ENCODE measurements at regions not wholly inside any gene's neighbourhood (a gene's known extent, or its start where the extent isn't known, plus 50 kb on each side); places are given as distances from the start of the nearest gene placed in this dataset.

- Mint-ChIP-seq H3K4me3 (no peak overlapping the region), H3K4me1 (no peaks in the 10 kb centered on the region), H3K27me3 (no peaks in the 10 kb centered on the region), H3K9me3 (peaks cover 3% of the 10 kb centered on the region), H3K27ac (no peak overlapping the region), H3K36me3 (ENCODE audit: low read depth) (no peaks in the 10 kb centered on the region)
- CTCF ChIA-PET, result no interaction called here
- POLR2A ChIA-PET, result no interaction called here
- DNase-seq, result no peak
Observed at GRCh38 chr21:16519644-16520043, 789.9 kb downstream of the USP25 start.

DNA sequence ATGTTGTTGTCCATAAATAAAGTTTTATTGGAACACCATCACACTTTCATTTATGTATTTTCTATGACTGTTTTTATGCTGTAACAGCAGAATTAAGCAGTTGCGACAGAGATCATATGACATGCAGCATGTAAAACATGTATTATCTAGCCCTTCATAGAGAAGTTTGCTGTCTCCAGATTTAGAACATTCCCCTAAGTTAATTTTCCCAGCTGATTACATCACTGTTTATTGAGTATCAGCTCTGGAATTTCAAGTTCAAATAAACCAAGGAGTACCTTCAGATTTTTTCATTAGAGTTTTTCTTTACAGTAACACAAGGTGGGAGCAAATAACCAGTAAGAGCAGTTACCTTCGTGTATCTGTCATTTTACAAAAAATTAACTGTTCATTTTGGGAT, 792.8 kb downstream of the USP25 start:
- H3K9me3 Mint-ChIP-seq, result peaks cover 8% of the 10 kb centered on the region
- ChIA-PET CTCF (no interaction called here), POLR2A (no interaction called here)
- H3K27me3 Mint-ChIP-seq, result no peaks in the 10 kb centered on the region
- no peaks in the 10 kb centered on the region for H3K36me3 Mint-ChIP-seq (ENCODE audit: low read depth)
- H3K4me1 Mint-ChIP-seq, result no peaks in the 10 kb centered on the region
- no peak overlapping the region for H3K27ac Mint-ChIP-seq
- no peak overlapping the region for H3K4me3 Mint-ChIP-seq
- no peak for DNase-seq

GRCh38 chr21:16530656-16531055, 800.9 kb downstream of the USP25 start:
- CTCF ChIA-PET, result no interaction called here
- POLR2A ChIA-PET, result no interaction called here
- no peaks in the 10 kb centered on the region for H3K4me1 Mint-ChIP-seq

GRCh38 chr21:16532840-16533239, 803.1 kb downstream of the USP25 start:
- H3K36me3 Mint-ChIP-seq (ENCODE audit: low read depth), result no peaks in the 10 kb centered on the region
- POLR2A ChIA-PET, result no interaction called here
- no peaks in the 10 kb centered on the region for H3K4me1 Mint-ChIP-seq
- CTCF ChIA-PET, result no interaction called here
- no peak overlapping the region for H3K27ac Mint-ChIP-seq
- peaks cover 3% of the 10 kb centered on the region for H3K9me3 Mint-ChIP-seq
- no peak for DNase-seq
- no peak overlapping the region for H3K4me3 Mint-ChIP-seq
- no peaks in the 10 kb centered on the region for H3K27me3 Mint-ChIP-seq

More at GRCh38 chr21:16530656-16531055, 800.9 kb downstream of the USP25 start:
- Mint-ChIP-seq H3K4me3 (no peak overlapping the region), H3K36me3 (ENCODE audit: low read depth) (no peaks in the 10 kb centered on the region), H3K27me3 (no peaks in the 10 kb centered on the region), H3K9me3 (peaks cover 10% of the 10 kb centered on the region), H3K27ac (no peak overlapping the region)
- DNase-seq, result no peak

DNA sequence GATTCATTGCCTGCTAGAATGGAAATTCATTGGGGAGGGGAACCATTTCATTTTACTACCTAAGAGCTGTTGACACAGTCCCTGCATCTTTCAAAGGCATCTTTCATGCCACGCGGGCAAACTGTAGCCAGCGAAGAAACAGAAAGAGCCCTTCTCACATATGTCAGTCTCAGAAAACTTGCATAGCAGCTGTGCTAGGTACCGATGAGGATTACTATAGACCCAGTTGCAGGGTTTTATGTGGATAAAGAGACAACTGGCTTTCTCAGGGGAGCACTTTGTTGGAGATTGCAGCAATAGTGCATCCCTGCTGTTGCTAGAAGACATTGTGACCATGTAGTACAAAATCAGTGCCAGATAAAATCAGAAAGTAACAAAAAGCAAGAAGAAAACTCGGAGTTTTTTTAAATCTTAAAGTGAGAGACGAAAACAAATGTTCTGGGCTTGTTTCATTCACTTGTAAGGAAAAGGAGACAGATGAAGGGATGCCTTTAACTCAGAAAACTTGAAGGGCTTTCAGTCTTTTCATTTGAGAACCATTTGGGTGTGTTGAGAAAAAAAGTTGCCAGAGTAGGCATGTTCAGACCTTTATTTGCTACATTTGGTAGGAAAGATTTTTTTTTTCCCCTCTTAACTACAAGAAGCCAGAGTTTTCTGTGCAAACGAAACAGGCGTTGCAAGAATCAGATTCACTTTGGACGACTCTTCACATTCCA, 804.1 kb downstream of the USP25 start:
- POLR2A ChIA-PET, result no interaction called here
- no peak for DNase-seq
- CTCF ChIA-PET, result no interaction called here
- Mint-ChIP-seq H3K27me3 (no peaks in the 10 kb centered on the region), H3K27ac (no peak overlapping the region), H3K4me1 (no peaks in the 10 kb centered on the region), H3K9me3 (peaks cover 3% of the 10 kb centered on the region), H3K36me3 (ENCODE audit: low read depth) (no peaks in the 10 kb centered on the region), H3K4me3 (no peak overlapping the region)

GRCh38 chr21:16534408-16535101, 804.8 kb downstream of the USP25 start:
- Mint-ChIP-seq H3K36me3 (ENCODE audit: low read depth) (no peaks in the 10 kb centered on the region), H3K27me3 (no peaks in the 10 kb centered on the region), H3K9me3 (peaks cover 3% of the 10 kb centered on the region), H3K4me3 (no peak overlapping the region), H3K4me1 (no peaks in the 10 kb centered on the region), H3K27ac (no peak overlapping the region)
- no peak for DNase-seq
- ChIA-PET POLR2A (no interaction called here), CTCF (no interaction called here)

DNA sequence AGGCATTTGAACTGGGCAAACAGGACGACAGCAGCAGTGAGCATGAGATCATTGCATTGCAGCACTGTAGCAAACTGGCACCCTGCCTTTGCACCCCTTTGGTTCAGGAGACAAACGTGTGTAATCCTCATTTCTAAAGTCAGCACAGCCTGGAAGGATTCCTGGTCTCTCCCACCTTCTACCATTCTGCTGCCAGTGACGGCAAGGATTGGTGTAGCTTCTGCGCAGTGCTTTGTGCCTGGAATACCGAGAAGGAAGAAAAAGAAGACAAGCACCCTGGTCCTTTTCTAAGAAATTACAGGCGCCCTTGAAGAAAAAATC, 805.3 kb downstream of the USP25 start:
- ChIA-PET POLR2A (no interaction called here), CTCF (no interaction called here)
- Mint-ChIP-seq H3K27ac (no peak overlapping the region), H3K36me3 (ENCODE audit: low read depth) (no peaks in the 10 kb centered on the region), H3K4me3 (no peak overlapping the region), H3K27me3 (no peaks in the 10 kb centered on the region), H3K9me3 (peaks cover 2% of the 10 kb centered on the region), H3K4me1 (no peaks in the 10 kb centered on the region)
- no peak for DNase-seq

DNA sequence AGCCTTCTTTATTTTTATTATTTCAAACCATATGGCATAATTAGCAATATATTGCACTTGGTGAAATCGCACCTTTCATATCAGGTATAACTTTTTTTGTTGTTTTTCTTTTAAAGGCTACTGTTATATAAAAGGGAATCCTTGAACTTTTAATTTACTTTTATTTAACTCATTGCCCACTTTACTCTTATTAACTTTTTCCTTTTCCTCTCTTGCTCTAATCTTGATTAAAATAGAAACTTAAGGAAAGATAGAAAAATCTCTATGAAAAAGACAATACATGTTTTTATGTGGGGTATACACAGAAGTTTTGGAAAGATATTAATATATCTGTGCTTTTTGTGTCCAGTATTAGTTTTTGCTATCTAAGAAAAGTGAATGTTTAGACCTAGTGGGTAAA, 805.8 kb downstream of the USP25 start:
- no peaks in the 10 kb centered on the region for H3K36me3 Mint-ChIP-seq (ENCODE audit: low read depth)
- ChIA-PET CTCF (no interaction called here), POLR2A (no interaction called here)
- peaks cover 2% of the 10 kb centered on the region for H3K9me3 Mint-ChIP-seq
- DNase-seq, result no peak
- no peak overlapping the region for H3K4me3 Mint-ChIP-seq
- no peaks in the 10 kb centered on the region for H3K4me1 Mint-ChIP-seq
- no peaks in the 10 kb centered on the region for H3K27me3 Mint-ChIP-seq
- no peak overlapping the region for H3K27ac Mint-ChIP-seq

DNA sequence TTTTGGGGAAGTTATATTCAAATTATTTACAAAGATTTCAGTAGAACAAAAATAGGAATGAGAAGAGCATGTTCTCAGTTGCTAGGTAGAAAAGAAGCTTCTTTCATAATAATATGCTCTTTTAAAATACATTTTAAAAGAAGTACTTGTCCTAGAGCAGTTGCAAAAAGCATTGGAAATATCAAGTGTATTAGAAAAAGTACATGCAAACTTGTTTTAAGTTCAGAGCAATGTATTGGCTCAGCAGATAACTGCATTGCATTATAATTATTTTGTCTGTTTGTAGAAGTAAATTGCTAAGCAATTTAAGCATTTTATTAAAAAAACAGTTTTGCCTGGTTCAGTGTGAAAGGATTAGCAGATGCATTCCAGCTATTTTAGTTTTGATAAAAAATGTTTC, 806.4 kb downstream of the USP25 start:
- no peak for DNase-seq
- Mint-ChIP-seq H3K9me3 (peaks cover 2% of the 10 kb centered on the region), H3K4me1 (no peaks in the 10 kb centered on the region), H3K36me3 (ENCODE audit: low read depth) (no peaks in the 10 kb centered on the region), H3K27ac (no peak overlapping the region), H3K4me3 (no peak overlapping the region), H3K27me3 (no peaks in the 10 kb centered on the region)
- ChIA-PET CTCF (no interaction called here), POLR2A (no interaction called here)

GRCh38 chr21:16536643-16537434, 807.1 kb downstream of the USP25 start:
- no peak for DNase-seq
- H3K9me3 Mint-ChIP-seq, result peaks cover 2% of the 10 kb centered on the region
- H3K36me3 Mint-ChIP-seq (ENCODE audit: low read depth), result no peaks in the 10 kb centered on the region
- H3K4me1 Mint-ChIP-seq, result no peaks in the 10 kb centered on the region
- H3K27me3 Mint-ChIP-seq, result no peaks in the 10 kb centered on the region
- CTCF ChIA-PET, result no interaction called here
- H3K27ac Mint-ChIP-seq, result no peak overlapping the region
- POLR2A ChIA-PET, result no interaction called here
- H3K4me3 Mint-ChIP-seq, result no peak overlapping the region

DNA sequence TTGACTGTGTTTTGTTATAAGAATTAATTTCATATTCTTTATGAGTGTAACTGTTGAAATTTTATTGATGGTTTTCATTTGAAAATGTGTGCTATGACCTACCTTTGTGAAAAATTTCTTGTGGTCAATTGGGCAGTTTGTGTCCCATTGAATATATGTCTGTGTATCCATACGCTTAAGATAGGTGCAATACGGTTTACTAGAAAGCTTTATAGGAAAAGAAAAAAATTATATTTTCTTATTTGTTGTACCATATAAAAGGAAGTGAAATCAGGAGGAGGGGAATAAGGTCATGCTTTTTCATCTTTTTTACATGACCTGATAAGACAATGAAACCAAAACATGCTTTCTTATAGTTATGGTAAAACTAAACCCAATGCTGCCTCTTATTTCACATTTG, 807.7 kb downstream of the USP25 start:
- POLR2A ChIA-PET, result no interaction called here
- CTCF ChIA-PET, result no interaction called here
- Mint-ChIP-seq H3K9me3 (peaks cover 2% of the 10 kb centered on the region), H3K27me3 (no peaks in the 10 kb centered on the region), H3K4me3 (no peak overlapping the region), H3K27ac (no peak overlapping the region), H3K36me3 (ENCODE audit: low read depth) (no peaks in the 10 kb centered on the region), H3K4me1 (no peaks in the 10 kb centered on the region)
- no peak for DNase-seq

GRCh38 chr21:16538405-16538804, 808.6 kb downstream of the USP25 start:
- no peak overlapping the region for H3K27ac Mint-ChIP-seq
- CTCF ChIA-PET, result no interaction called here
- H3K4me1 Mint-ChIP-seq, result no peaks in the 10 kb centered on the region
- no peaks in the 10 kb centered on the region for H3K36me3 Mint-ChIP-seq (ENCODE audit: low read depth)
- no peaks in the 10 kb centered on the region for H3K9me3 Mint-ChIP-seq
- DNase-seq, result no peak
- H3K4me3 Mint-ChIP-seq, result no peak overlapping the region
- no peaks in the 10 kb centered on the region for H3K27me3 Mint-ChIP-seq
- POLR2A ChIA-PET, result no interaction called here

DNA sequence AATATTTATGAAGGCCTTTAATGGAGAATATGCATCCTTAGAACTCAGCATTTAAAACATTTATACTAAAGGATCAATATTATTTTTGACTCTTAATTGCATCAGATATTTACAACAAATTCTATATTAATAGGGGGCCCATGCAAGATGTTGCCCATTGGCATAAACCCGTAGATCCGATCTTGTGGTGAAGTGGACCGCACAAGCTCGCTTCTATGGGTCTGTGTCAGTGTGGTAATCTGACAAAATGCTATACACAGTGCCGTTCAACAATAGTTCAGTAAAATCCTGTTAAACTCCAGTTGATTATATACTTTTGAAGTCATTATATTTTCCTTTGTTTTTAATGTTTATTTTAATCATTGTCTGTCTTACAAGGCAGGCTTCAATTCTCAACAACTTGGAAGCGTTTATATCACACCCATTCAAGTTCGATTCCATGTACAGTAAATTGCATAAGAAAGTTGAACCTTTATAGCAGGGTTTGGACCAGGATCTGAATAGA, 809.2 kb downstream of the USP25 start:
- POLR2A ChIA-PET, result no interaction called here

More for the DNA sequence above, 809.2 kb downstream of the USP25 start:
- CTCF ChIA-PET, result no interaction called here
- Mint-ChIP-seq H3K9me3 (no peaks in the 10 kb centered on the region), H3K4me3 (no peak overlapping the region), H3K27ac (no peak overlapping the region), H3K36me3 (ENCODE audit: low read depth) (no peaks in the 10 kb centered on the region), H3K27me3 (no peaks in the 10 kb centered on the region), H3K4me1 (no peaks in the 10 kb centered on the region)
- no peak for DNase-seq
